Spleen (tissue), 7 donors: ENCODE measurements at regions not wholly inside any gene's neighbourhood (a gene's known extent, or its start where the extent isn't known, plus 50 kb on each side); places are given as distances from the start of the nearest gene placed in this dataset.

Source experiments
- CTCF ChIP-seq, 11 experiments: fragments of 200-600 bp in 7 of 11; fragments of 450-650 bp in 4 of 11; sonication (generic) in 4 of 11; IDR thresholded peaks in 8 of 11; conservative IDR thresholded peaks in 3 of 11; 1 replicate in 7 of 11; 2 replicates in 4 of 11; pipeline versions ENCODE4 v1.4.0 to v1.8.0; 2016 to 2021; ENCODE audit warnings: antibody characterized with exemption in 11 of 11, inconsistent platforms in 4 of 11, mild to moderate bottlenecking in 1 of 11
- POLR2A ChIP-seq, 3 donors: fragments of 450-650 bp; IDR thresholded peaks; one replicate each; pipeline ENCODE4 v1.5.1; 2017; ENCODE audit warnings: antibody characterized with exemption in 3 of 3, mild to moderate bottlenecking in 1 of 3
- POLR2AphosphoS5 ChIP-seq, 3 donors: sonication (generic); formaldehyde crosslinking; IDR thresholded peaks; one replicate each; pipeline ENCODE4 v1.5.1; 2017; ENCODE audit warnings: antibody characterized with exemption in 3 of 3
- donor health status: DM: no; HTN: no; CAD: no; lungs with moderate emphysema.
- donor health status: DM: no; HTN: no; CAD: no.
- donor health status: DM: no; HTN: no; CAD: no.

- TF ChIP-seq POLR2A (IDR thresholded peaks at IDR 0.05) (no peak), CTCF (IDR thresholded peaks at IDR 0.05 in 8 of 11, conservative IDR thresholded peaks at IDR 0.05 in 3 of 11) (no peak), POLR2AphosphoS5 (IDR thresholded peaks at IDR 0.05) (no peak)
These were observed 117.2 kb upstream of the THBS2 start for GRCh38 chr6:169370666-169371343.
